Activated CD8-positive, alpha-beta memory T cell treated with anti-CD3 and anti-CD28 coated beads, Interleukin-2, amount 50 U/mL, for 48 hours (primary cell): ENCODE measurements at regions not wholly inside any gene's neighbourhood (a gene's known extent, or its start where the extent isn't known, plus 50 kb on each side); places are given as distances from the start of the nearest gene placed in this dataset.
"Not testable (repeated sequence)": the region's sequence is repeated elsewhere in the genome, so short reads cannot be mapped to it uniquely, and the experiment has no call there.

Experiments used
- DNase-seq: peaks from one replicate; pipeline ENCODE4 v3.0.0-alpha.2; 2020

- DNase-seq: no peak
Measured at GRCh38 chr12:76176940-76177339, 92.5 kb upstream of the NAP1L1 start.

- DNase-seq: not testable (repeated sequence)
Measured at GRCh38 chr12:76175946-76176345, 91.5 kb upstream of the NAP1L1 start.

GRCh38 chr12:76173756-76174155 is 89.3 kb upstream of the NAP1L1 start:
- DNase-seq: no peak

GRCh38 chr12:76158518-76159321 is 74.2 kb upstream of the NAP1L1 start:
- DNase-seq: peak; percentile 89

- no peak for DNase-seq
Measured at GRCh38 chr12:76156726-76157125, 72.2 kb upstream of the NAP1L1 start.

GRCh38 chr12:76156314-76156713 is 71.8 kb upstream of the NAP1L1 start:
- DNase-seq: no peak

GRCh38 chr12:76155157-76155670 is 70.7 kb upstream of the NAP1L1 start:
- no peak for DNase-seq

GRCh38 chr12:76153616-76154015 is 69.1 kb upstream of the NAP1L1 start:
- DNase-seq: no peak

- DNase-seq: no peak
Measured at GRCh38 chr12:76152181-76152807, 67.8 kb upstream of the NAP1L1 start.

- DNase-seq: no peak
Measured at GRCh38 chr12:76144245-76144549, 59.7 kb upstream of the NAP1L1 start.

GRCh38 chr12:76143343-76144244 is 59.1 kb upstream of the NAP1L1 start:
- DNase-seq: no peak

- no peak for DNase-seq
Measured at GRCh38 chr12:76142305-76142704, 57.8 kb upstream of the NAP1L1 start.

GRCh38 chr12:76138656-76139055 is 54.2 kb upstream of the NAP1L1 start:
- no peak for DNase-seq

- no peak for DNase-seq
Measured at GRCh38 chr12:76137606-76138005, 53.1 kb upstream of the NAP1L1 start.

GRCh38 chr12:76135456-76135855 is 51.0 kb upstream of the NAP1L1 start:
- DNase-seq: no peak
